GM23248 (cell line): ENCODE measurements at regions not wholly inside any gene's neighbourhood (a gene's known extent, or its start where the extent isn't known, plus 50 kb on each side); places are given as distances from the start of the nearest gene placed in this dataset.

ENCODE experiments used
- EZH2 ChIP-seq: fragments of 200-600 bp; sonication (generic); IDR thresholded peaks from 2 replicates; pipeline ENCODE4 v1.6.1; 2018; ENCODE audit warnings: antibody characterized with exemption, mild to moderate bottlenecking; ENCODE audit not compliant: insufficient read depth, poor library complexity, severe bottlenecking
- EZH2phosphoT487 ChIP-seq: fragments of 200-600 bp; sonication (generic); IDR thresholded peaks from 2 replicates; pipeline ENCODE4 v1.6.1; 2018; ENCODE audit warnings: antibody characterized with exemption, moderate library complexity, mild to moderate bottlenecking, low read depth; ENCODE audit not compliant: insufficient read depth

GRCh38 chr1:87760155-87760554, 431.5 kb downstream of the LMO4 start:
- no peak for TF ChIP-seq EZH2
- TF ChIP-seq EZH2phosphoT487 = no peak
